Bone marrow (tissue), 2 donors: ENCODE measurements at regions not wholly inside any gene's neighbourhood (a gene's known extent, or its start where the extent isn't known, plus 50 kb on each side); places are given as distances from the start of the nearest gene placed in this dataset.
"Not testable (repeated sequence)": the region's sequence is repeated elsewhere in the genome, so short reads cannot be mapped to it uniquely, and the experiment has no call there.

Source experiments
- DNase-seq, 2 donors: peaks; one replicate each; lab custom pipeline; 2025; lab: John Stamatoyannopoulos, UW

GRCh38 chr10:52368725-52369124, 54.6 kb downstream of the DKK1 start:
- DNase-seq = no peak

- DNase-seq = not testable (repeated sequence)
Observed at GRCh38 chr10:52374207-52374606, 60.1 kb downstream of the DKK1 start.

GRCh38 chr10:52376694-52377354, 62.7 kb downstream of the DKK1 start:
- no peak for DNase-seq

- DNase-seq = no peak
Observed at GRCh38 chr10:52378124-52378523, 64.0 kb downstream of the DKK1 start.

GRCh38 chr10:52379287-52379686, 65.2 kb downstream of the DKK1 start:
- DNase-seq = no peak

- DNase-seq = no peak
Observed at GRCh38 chr10:52383088-52383487, 69.0 kb downstream of the DKK1 start.

- no peak for DNase-seq
Observed at GRCh38 chr10:52387744-52388143, 73.7 kb downstream of the DKK1 start.

GRCh38 chr10:52390388-52390787, 76.3 kb downstream of the DKK1 start:
- no peak for DNase-seq

GRCh38 chr10:52391927-52392602, 78.0 kb downstream of the DKK1 start:
- no peak for DNase-seq

- no peak for DNase-seq
Observed at GRCh38 chr10:52394246-52394645, 80.2 kb downstream of the DKK1 start.

GRCh38 chr10:52400562-52400961, 86.5 kb downstream of the DKK1 start:
- no peak for DNase-seq

- not testable (repeated sequence) for DNase-seq
Observed at GRCh38 chr10:52403801-52404200, 89.7 kb downstream of the DKK1 start.

- no peak for DNase-seq
Observed at GRCh38 chr10:52409195-52409594, 95.1 kb downstream of the DKK1 start.

- DNase-seq = no peak
Observed at GRCh38 chr10:52409928-52410327, 95.8 kb downstream of the DKK1 start.

- no peak for DNase-seq
Observed at GRCh38 chr10:52410916-52411315, 96.8 kb downstream of the DKK1 start.

GRCh38 chr10:52419281-52419680, 105.2 kb downstream of the DKK1 start:
- no peak for DNase-seq

- no peak for DNase-seq
Observed at GRCh38 chr10:52420656-52421055, 106.6 kb downstream of the DKK1 start.

- DNase-seq = no peak
Observed at GRCh38 chr10:52423369-52423768, 109.3 kb downstream of the DKK1 start.

GRCh38 chr10:52424341-52424740, 110.3 kb downstream of the DKK1 start:
- DNase-seq = no peak

GRCh38 chr10:52434734-52435133, 120.7 kb downstream of the DKK1 start:
- no peak for DNase-seq

GRCh38 chr10:52436664-52437063, 122.6 kb downstream of the DKK1 start:
- no peak for DNase-seq

- no peak for DNase-seq
Observed at GRCh38 chr10:52437205-52437646, 123.1 kb downstream of the DKK1 start.

GRCh38 chr10:52438119-52438518, 124.0 kb downstream of the DKK1 start:
- DNase-seq = no peak
